CD4-positive, alpha-beta T cell (primary cell): ENCODE measurements at regions not wholly inside any gene's neighbourhood (a gene's known extent, or its start where the extent isn't known, plus 50 kb on each side); places are given as distances from the start of the nearest gene placed in this dataset.

Source experiments
- ATAC-seq: fragments of 200-7000 bp; cut with Tn5 transposase; one replicate; pipeline ENCODE4 v1.10.0; 2022; ENCODE audit warnings: mild to moderate bottlenecking; ENCODE audit not compliant: poor library complexity
- CTCF ChIA-PET: fragments of 350-600 bp; sonication (Branson Sonifier 250); formaldehyde crosslinking; loops from one replicate; lab custom pipeline; 2021; ENCODE audit warnings: antibody characterized with exemption, inconsistent platforms; lab: Charles Lee
- POLR2A ChIA-PET: fragments of 350-600 bp; sonication (Branson Sonifier 250); formaldehyde crosslinking; loops from one replicate; lab custom pipeline; 2021; ENCODE audit warnings: antibody characterized with exemption, inconsistent platforms; lab: Charles Lee
- DNase-seq, 14 experiments: peaks; one replicate each; pipeline ENCODE4 v3.0.0-alpha.2; 2013 to 2020; ENCODE audit warnings: mixed read lengths in 2 of 14
- H3K27ac ChIP-seq, 2 donors: one replicate each; pipeline versions ENCODE4 v1.5.1 to v1.7.0; 2013; ENCODE audit warnings: low read length in 2 of 2, low read depth in 1 of 2, mild to moderate bottlenecking in 1 of 2
- H3K27me3 ChIP-seq, 2 experiments: 1 replicate in 1 of 2; 2 replicates in 1 of 2; pipeline versions ENCODE4 v1.6.1 to v1.7.0; 2013; ENCODE audit warnings: low read length in 2 of 2, control low read depth in 1 of 2, mild to moderate bottlenecking in 1 of 2, moderate library complexity in 1 of 2; ENCODE audit not compliant: insufficient read depth in 2 of 2, control insufficient read depth in 1 of 2
- H3K36me3 ChIP-seq: one replicate; pipeline ENCODE4 v1.6.1; 2013; ENCODE audit warnings: low read length, control low read depth; ENCODE audit not compliant: insufficient read depth
- H3K4me1 ChIP-seq: one replicate; pipeline ENCODE4 v1.6.1; 2013; ENCODE audit warnings: low read length, control low read depth; ENCODE audit not compliant: insufficient read depth
- H3K4me3 ChIP-seq: one replicate; pipeline ENCODE4 v1.5.1; 2013; ENCODE audit warnings: mild to moderate bottlenecking, low read length, moderate library complexity
- H3K9me3 ChIP-seq, 2 experiments: 1 replicate in 1 of 2; 2 replicates in 1 of 2; pipeline versions ENCODE4 v1.6.1 to v1.7.0; 2013; ENCODE audit warnings: low read length in 2 of 2, mild to moderate bottlenecking in 2 of 2, control low read depth in 1 of 2, moderate library complexity in 1 of 2; ENCODE audit not compliant: control insufficient read depth in 1 of 2, insufficient read depth in 1 of 2
- H3K27ac Mint-ChIP-seq: one replicate; pipeline ENCODE4 v1.8.0; 2020; ENCODE audit warnings: mixed read lengths
- H3K27me3 Mint-ChIP-seq: one replicate; pipeline ENCODE4 v1.8.0; 2021; ENCODE audit warnings: mixed read lengths
- H3K36me3 Mint-ChIP-seq: one replicate; pipeline ENCODE4 v1.8.0; 2021; ENCODE audit warnings: low read depth, mixed read lengths
- H3K4me1 Mint-ChIP-seq: one replicate; pipeline ENCODE4 v1.8.0; 2021; ENCODE audit warnings: low read depth, mixed read lengths
- H3K4me3 Mint-ChIP-seq: one replicate; pipeline ENCODE4 v1.8.0; 2020; ENCODE audit warnings: mild to moderate bottlenecking, mixed read lengths
- H3K9me3 Mint-ChIP-seq: one replicate; pipeline ENCODE4 v1.8.0; 2020; ENCODE audit warnings: mixed read lengths
- intact Hi-C, 2 experiments: fragments of 100-400 bp; cut with DNase I in 1 of 2; cut with micrococcal nuclease in 1 of 2; formaldehyde crosslinking; loops; one replicate each; pipeline versions ENCODE4 v1.15.1 to v1.9.0; 2023 to 2025; cut with DNase I, micrococcal nuclease
- TF ChIP-seq, protein P1 (sequence below): fragments of 200-600 bp; IDR thresholded peaks from one replicate; pipeline ENCODE4 v1.8.0; 2022; ENCODE audit warnings: antibody characterized with exemption, mild to moderate bottlenecking

DNA sequence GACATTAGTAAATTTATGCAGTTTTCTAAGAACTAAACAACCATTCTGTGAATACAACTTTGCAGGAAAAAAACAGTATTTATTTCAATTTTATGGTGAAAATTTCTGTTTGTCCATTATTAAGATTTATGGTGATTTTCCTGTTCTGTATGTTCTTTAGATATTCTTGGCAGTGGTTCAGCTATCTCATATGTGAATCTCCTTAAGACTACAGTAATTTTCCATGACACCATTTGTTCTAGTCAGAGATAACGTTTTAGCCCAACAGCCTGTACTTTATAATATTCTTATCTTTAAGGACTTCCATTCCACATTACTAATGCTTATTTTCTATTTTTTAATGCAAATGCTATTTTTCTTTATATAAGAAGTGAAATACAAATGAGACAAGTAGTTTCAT is 504.0 kb downstream of the RFPL4B start:
- H3K27ac Mint-ChIP-seq = no peak overlapping the region
- DNase-seq = no peak
- ChIA-PET POLR2A (no interaction called here), CTCF (no interaction called here)
- intact Hi-C loops = no loop called here
- H3K27me3 ChIP-seq = no peaks in the 10 kb centered on the region
- TF ChIP-seq, protein P1, sequence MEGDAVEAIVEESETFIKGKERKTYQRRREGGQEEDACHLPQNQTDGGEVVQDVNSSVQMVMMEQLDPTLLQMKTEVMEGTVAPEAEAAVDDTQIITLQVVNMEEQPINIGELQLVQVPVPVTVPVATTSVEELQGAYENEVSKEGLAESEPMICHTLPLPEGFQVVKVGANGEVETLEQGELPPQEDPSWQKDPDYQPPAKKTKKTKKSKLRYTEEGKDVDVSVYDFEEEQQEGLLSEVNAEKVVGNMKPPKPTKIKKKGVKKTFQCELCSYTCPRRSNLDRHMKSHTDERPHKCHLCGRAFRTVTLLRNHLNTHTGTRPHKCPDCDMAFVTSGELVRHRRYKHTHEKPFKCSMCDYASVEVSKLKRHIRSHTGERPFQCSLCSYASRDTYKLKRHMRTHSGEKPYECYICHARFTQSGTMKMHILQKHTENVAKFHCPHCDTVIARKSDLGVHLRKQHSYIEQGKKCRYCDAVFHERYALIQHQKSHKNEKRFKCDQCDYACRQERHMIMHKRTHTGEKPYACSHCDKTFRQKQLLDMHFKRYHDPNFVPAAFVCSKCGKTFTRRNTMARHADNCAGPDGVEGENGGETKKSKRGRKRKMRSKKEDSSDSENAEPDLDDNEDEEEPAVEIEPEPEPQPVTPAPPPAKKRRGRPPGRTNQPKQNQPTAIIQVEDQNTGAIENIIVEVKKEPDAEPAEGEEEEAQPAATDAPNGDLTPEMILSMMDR = no peak
- H3K4me1 Mint-ChIP-seq = no peaks in the 10 kb centered on the region
- ATAC-seq = no peak
- H3K9me3 Mint-ChIP-seq = no peaks in the 10 kb centered on the region
- no peaks in the 10 kb centered on the region for H3K36me3 ChIP-seq
- H3K9me3 ChIP-seq = no peaks in the 10 kb centered on the region
- no peak overlapping the region for H3K4me3 Mint-ChIP-seq
- no peaks in the 10 kb centered on the region for H3K4me1 ChIP-seq
- no peak overlapping the region for H3K4me3 ChIP-seq
- H3K36me3 Mint-ChIP-seq = no peaks in the 10 kb centered on the region
- H3K27ac ChIP-seq = no peak overlapping the region
- H3K27me3 Mint-ChIP-seq = no peaks in the 10 kb centered on the region

GRCh38 chr6:112853162-112853561 is 506.0 kb downstream of the RFPL4B start:
- CTCF ChIA-PET = no interaction called here
- H3K27ac ChIP-seq = no peak overlapping the region
- Mint-ChIP-seq H3K4me3 (no peak overlapping the region), H3K4me1 (no peaks in the 10 kb centered on the region), H3K9me3 (no peaks in the 10 kb centered on the region), H3K36me3 (no peaks in the 10 kb centered on the region), H3K27ac (no peak overlapping the region), H3K27me3 (no peaks in the 10 kb centered on the region)
- H3K36me3 ChIP-seq = no peaks in the 10 kb centered on the region
- DNase-seq (no peak), ATAC-seq (no peak)
- H3K4me3 ChIP-seq = no peak overlapping the region
- intact Hi-C loops = no loop called here
- H3K9me3 ChIP-seq = no peaks in the 10 kb centered on the region
- POLR2A ChIA-PET = no interaction called here
- no peaks in the 10 kb centered on the region for H3K4me1 ChIP-seq
- TF ChIP-seq, protein P1 = no peak
- no peaks in the 10 kb centered on the region for H3K27me3 ChIP-seq

DNA sequence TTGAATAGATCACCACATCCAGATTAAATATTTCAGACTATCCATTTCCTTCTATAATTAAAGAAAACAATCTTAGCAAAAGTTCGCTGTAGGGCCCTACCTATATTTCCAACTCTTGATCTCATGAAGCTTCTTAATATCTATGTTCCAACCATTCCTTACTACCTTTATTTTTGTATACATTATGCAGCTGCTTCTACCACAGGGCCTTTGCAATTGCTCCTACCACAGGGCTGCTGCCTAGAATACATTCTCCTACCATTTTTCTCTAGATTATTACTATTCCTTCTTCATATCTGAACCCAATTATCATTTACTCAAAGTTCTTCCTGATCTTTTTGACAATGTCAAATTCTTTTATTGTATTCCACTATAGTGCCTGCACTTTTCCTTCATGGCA is 516.6 kb downstream of the RFPL4B start:
- TF ChIP-seq, protein P1 = no peak
- DNase-seq = no peak
- ChIA-PET POLR2A (no interaction called here), CTCF (no interaction called here)
- no peaks in the 10 kb centered on the region for H3K36me3 ChIP-seq
- ATAC-seq = no peak
- no peaks in the 10 kb centered on the region for H3K27me3 ChIP-seq
- no peak overlapping the region for H3K4me3 ChIP-seq
- no peaks in the 10 kb centered on the region for H3K4me1 Mint-ChIP-seq
- H3K4me1 ChIP-seq = no peaks in the 10 kb centered on the region
- no peak overlapping the region for H3K27ac ChIP-seq
- intact Hi-C loops = no loop called here
- H3K27ac Mint-ChIP-seq = no peak overlapping the region
- H3K9me3 Mint-ChIP-seq = no peaks in the 10 kb centered on the region
- no peaks in the 10 kb centered on the region for H3K36me3 Mint-ChIP-seq
- no peaks in the 10 kb centered on the region for H3K27me3 Mint-ChIP-seq
- no peak overlapping the region for H3K4me3 Mint-ChIP-seq
- H3K9me3 ChIP-seq = no peaks in the 10 kb centered on the region
